Inflammatory macrophage treated with lipopolysaccharide for 1 hour (primary cell): ENCODE measurements at regions not wholly inside any gene's neighbourhood (a gene's known extent, or its start where the extent isn't known, plus 50 kb on each side); places are given as distances from the start of the nearest gene placed in this dataset.
"Not testable (repeated sequence)": the region's sequence is repeated elsewhere in the genome, so short reads cannot be mapped to it uniquely, and the experiment has no call there.

Source experiments
- DNase-seq, 2 donors: peaks; one replicate each; pipeline ENCODE4 v3.0.0-alpha.2; 2020 to 2022

- no peak for DNase-seq
Measured at GRCh38 chr14:84435820-84436324, 1094.1 kb upstream of the FLRT2 start.

GRCh38 chr14:84436528-84436927 lies 1093.4 kb upstream of the FLRT2 start:
- DNase-seq, result no peak

DNA sequence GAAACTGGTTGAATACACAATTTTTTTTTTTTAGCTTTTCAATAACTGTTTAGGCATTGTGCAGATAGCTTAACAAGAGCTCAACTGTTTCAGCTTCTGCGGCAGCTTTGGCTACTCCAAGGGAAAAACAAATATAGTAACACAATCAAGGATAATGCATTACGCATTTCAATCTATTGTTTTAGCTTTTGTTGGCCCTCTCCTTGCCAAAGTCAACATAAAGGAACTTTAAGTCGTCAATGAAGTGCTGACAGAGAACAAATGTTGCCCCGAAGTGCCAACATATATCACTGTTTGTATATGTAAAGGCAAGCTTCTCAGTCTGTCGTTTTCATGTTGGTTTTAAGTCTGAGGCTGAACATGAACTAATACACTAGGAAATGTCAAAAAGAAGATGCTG lies 1087.4 kb upstream of the FLRT2 start:
- no peak for DNase-seq

DNA sequence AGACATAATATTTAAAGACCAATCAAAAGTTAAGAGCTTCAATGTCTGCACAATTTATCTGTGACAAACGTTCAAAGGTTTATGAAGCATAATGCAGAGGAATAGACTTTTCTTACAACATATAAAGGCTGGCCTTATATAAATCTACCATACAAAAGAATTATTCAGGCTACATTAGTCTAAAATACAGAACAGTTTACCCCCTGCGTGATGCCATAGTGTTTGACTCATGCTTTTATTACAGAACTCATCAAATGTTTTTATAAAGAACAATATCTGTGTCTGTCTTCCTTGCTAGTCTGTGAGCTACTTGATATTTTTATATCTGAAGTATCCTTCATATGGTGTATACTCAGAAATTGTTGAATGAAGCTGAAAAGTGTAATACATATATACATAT lies 1084.5 kb upstream of the FLRT2 start:
- no peak for DNase-seq

DNA sequence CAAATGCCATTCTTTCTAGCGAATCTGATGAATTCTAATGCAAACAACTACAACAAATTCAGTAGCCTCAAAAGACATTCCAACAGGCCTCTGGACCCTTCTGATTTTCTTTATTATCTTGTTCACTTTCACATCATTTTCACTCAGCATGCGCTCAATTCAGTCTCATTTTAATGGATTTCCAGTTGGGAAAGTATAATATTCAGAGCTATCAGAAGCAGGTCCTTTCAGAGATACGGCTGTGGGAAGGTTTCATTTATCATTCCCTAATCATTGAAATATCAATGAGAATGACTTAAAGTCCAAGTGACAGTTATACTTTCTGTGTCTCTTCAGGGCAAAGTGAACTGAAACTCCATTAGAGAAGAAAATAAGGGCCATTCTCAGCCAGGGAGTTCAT lies 1083.7 kb upstream of the FLRT2 start:
- DNase-seq, result no peak

DNA sequence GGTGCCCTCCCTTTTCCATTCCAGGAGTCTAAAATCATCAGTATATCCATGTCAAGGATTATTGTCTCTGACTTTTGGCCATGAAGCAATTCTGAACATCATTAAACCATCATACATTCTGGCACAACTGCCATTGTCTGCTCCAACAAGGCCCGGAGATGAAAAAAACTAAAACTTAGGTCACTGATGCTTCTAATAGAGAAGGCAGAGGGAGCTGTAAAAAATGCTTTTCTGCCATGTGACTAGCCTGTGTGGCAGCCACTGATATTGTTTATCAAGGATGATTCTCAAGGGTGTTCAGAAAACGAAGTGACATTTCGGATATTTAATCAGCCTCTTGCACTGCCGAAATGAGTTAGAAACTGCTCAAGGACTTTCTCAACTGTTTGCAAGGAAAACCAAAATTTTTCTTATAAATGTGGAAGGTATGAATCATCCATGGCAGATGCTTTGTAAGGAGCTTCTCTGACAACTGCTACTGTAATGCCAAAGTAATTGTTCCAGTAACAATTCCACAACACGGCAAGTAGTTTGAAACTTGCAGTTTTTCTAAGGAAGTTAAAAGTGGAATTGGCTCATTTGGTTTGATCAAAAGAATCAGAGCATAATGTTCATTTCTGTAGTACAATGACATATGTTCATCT lies 1076.5 kb upstream of the FLRT2 start:
- DNase-seq, result no peak

DNA sequence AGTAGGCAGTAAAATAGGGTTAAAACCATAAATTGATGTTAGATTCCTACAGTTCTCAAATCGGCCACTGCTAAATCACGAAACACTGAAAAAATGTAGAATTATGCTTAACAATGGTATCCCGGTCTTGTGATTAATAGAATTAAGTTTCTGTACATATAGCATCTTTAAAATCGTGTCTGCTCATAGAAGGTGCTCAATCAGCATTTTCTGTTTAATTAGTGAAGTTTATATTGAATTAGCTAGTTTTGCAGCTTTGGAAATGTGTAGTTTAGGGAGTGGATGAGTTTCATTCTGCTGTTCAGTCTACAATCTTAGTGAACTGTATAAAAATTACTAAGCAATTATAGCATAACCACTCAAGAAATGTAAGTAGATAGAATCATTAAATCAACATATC lies 1075.8 kb upstream of the FLRT2 start:
- no peak for DNase-seq

DNA sequence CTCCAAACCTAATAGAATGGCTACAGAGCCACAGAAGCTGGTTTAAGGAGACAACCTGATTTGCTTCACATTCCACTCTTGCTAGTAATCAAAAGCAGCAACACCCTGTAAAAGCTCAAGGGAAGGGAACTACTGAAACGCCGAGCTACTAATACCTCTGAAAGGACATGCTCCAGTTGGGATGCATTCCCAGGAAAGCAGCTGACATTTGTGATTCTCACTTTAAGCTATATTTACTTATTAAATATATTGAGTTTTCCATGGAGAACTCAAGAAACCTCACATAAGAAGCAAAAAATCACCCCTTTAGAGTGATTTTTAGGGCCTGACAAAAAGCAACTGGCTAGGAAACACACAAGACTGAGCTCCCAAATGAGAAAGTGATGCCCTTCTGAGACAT lies 1073.0 kb upstream of the FLRT2 start:
- DNase-seq, result no peak

GRCh38 chr14:84458881-84459280 lies 1071.1 kb upstream of the FLRT2 start:
- no peak for DNase-seq

- no peak for DNase-seq
Measured at GRCh38 chr14:84465880-84466279, 1064.1 kb upstream of the FLRT2 start.

- DNase-seq, result no peak
Measured at GRCh38 chr14:84468153-84468552, 1061.8 kb upstream of the FLRT2 start.

GRCh38 chr14:84477996-84478395 lies 1051.9 kb upstream of the FLRT2 start:
- DNase-seq, result no peak

GRCh38 chr14:84482256-84483071 lies 1047.5 kb upstream of the FLRT2 start:
- DNase-seq, result no peak

GRCh38 chr14:84483072-84483420 lies 1046.9 kb upstream of the FLRT2 start:
- no peak for DNase-seq

GRCh38 chr14:84484243-84484642 lies 1045.7 kb upstream of the FLRT2 start:
- not testable (repeated sequence) for DNase-seq

DNA sequence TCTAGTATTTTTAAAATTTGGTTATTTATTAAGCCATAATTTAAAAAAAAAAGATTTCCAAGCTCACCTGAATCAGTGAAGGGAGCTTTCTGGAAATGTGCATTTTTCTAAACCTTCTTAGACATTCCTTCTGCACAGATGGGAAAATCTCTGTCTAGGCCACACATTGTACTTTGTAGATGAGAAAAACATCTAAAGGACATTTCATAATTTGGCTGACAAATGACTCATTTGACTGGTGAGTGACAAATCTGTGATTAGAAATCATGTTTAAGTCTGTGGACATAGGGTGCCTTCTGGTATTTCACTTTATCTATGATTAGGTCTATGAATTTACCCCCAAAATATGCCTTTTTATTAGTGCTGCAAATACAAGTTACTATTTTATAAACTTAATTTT lies 1044.9 kb upstream of the FLRT2 start:
- DNase-seq, result no peak

DNA sequence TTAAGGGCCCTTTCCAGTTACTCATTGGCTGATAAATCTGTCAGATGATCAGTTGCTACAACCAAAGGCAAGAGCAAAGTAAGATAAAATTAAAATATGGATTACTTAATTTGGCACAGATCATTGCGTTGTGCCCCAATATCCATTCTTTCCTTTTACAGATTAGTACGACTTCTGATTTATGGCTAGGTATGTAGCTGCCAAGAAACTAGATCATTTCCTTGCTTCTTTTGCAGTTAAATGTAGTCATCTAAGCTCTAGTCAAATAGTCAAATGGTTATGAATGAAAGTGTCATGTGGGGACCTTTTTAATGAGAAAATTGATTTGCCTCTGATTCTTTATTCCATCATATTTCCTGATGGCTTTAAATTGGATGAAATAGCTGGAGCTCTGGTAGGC lies 1039.9 kb upstream of the FLRT2 start:
- no peak for DNase-seq

DNA sequence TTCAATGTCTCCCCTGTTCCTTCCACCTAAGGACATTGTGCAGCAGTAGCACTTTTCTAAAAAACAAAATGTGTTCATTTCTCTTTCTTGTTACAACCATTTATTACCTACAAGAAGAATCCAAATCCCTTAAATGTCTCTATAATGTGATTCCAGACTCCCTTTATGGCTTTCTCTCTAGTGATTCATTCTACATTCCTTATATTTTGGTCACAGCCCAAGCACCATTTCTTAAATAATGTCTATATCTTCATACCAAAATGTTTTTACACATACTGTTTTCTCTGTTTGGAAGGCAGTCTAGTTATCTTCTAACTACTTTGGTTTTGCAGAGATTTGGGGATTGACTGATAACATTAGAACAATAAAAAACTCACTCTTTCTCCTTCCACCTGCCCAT lies 1037.3 kb upstream of the FLRT2 start:
- DNase-seq, result no peak

- DNase-seq, result no peak
Measured at GRCh38 chr14:84493779-84494178, 1036.2 kb upstream of the FLRT2 start.

- DNase-seq, result no peak
Measured at GRCh38 chr14:84496677-84497076, 1033.3 kb upstream of the FLRT2 start.

GRCh38 chr14:84512823-84513222 lies 1017.1 kb upstream of the FLRT2 start:
- DNase-seq, result not testable (repeated sequence)

GRCh38 chr14:84519836-84520235 lies 1010.1 kb upstream of the FLRT2 start:
- no peak for DNase-seq

DNA sequence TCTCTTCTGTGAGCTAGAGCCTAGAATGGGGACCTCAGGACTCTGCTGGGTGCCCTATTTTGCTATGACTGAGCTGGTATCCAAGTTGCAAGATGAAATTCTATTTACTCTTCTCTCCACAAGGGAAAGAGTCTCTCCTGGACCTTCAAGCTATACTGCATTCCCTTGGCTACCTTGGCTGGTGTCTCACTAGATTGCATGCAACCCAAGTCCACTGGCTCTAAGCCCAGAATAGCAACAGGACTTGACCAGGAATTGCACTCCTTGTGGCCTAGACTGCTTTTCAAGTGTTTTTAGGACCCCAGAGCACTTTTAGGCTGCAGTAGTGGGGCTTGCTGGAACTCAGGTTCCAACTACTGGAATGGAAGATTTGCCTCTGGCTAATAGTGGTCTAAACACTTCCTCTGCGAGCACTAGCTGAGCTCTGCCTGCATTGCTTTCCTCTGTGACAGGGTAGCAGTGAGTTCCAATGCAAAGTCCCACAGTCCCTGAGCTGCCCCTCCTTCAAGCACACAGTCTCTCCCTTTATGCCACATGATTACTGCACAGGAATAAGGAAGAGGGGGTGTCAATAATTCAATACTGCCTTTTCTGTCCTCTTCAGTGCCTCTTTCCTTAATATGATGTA lies 1009.1 kb upstream of the FLRT2 start:
- no peak for DNase-seq

GRCh38 chr14:84523746-84524145 lies 1006.2 kb upstream of the FLRT2 start:
- no peak for DNase-seq
